AG09319 (cell line): ENCODE measurements at regions not wholly inside any gene's neighbourhood (a gene's known extent, or its start where the extent isn't known, plus 50 kb on each side); places are given as distances from the start of the nearest gene placed in this dataset.

Experiments used
- DNase-seq: peaks from one replicate; pipeline ENCODE4 v3.0.0-alpha.2; 2010; ENCODE audit warnings: low read depth; ENCODE audit errors: extremely low read depth
- TF ChIP-seq, protein P1 (sequence below): IDR thresholded peaks from 2 replicates; pipeline ENCODE4 v1.5.1; 2011; ENCODE audit warnings: low read depth, mild to moderate bottlenecking, inconsistent platforms, low read length, moderate library complexity

DNA sequence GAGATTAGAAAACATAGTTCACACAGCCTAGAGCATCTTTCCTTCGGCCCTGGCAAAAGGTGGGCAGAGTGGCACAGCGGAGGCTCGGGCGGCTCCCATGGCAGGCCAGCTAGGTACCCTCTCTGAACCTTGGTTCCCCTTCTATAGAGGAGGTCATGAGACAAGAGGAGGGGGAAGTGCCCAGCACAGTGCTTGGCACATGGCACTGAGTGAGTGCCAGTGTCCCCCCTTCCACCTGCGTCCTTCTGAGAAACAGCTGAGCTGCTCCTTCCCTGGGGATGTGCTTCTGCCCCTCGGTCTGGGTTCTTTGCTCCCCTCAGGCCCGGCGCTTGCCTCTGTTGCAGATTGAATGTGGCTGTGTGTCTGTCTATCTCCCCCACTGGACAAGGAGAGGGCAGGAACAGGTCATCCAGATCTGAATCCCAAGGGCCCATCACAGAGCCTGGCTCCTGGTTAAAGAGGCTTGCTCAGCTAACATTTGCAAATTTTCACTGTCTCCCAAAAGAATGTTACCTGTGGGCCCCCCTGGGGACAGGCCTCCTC, 165.6 kb downstream of the USP12 start:
- TF ChIP-seq, protein P1, sequence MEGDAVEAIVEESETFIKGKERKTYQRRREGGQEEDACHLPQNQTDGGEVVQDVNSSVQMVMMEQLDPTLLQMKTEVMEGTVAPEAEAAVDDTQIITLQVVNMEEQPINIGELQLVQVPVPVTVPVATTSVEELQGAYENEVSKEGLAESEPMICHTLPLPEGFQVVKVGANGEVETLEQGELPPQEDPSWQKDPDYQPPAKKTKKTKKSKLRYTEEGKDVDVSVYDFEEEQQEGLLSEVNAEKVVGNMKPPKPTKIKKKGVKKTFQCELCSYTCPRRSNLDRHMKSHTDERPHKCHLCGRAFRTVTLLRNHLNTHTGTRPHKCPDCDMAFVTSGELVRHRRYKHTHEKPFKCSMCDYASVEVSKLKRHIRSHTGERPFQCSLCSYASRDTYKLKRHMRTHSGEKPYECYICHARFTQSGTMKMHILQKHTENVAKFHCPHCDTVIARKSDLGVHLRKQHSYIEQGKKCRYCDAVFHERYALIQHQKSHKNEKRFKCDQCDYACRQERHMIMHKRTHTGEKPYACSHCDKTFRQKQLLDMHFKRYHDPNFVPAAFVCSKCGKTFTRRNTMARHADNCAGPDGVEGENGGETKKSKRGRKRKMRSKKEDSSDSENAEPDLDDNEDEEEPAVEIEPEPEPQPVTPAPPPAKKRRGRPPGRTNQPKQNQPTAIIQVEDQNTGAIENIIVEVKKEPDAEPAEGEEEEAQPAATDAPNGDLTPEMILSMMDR = no peak
- no peak for DNase-seq

DNA sequence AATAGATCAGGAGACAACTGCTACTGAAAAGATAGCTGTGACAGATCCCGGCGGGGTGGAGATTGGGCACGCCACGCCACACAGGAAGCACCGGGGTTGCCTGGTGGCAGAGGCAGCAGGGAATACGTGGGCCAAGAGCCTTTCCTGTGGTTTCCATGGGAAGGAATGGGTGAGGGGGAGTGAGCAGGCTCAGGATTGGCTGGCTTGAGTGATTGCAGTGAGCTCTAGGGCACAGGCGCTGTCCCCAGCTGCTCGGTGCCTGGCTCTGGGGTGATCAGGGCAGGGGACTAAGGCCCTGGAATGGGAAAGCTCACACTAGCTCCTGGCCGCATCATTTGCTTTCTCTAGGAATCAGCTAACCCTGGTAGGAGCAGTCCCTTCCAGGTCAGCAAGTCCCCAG, 166.1 kb downstream of the USP12 start:
- DNase-seq = no peak
- TF ChIP-seq, protein P1 = no peak

DNA sequence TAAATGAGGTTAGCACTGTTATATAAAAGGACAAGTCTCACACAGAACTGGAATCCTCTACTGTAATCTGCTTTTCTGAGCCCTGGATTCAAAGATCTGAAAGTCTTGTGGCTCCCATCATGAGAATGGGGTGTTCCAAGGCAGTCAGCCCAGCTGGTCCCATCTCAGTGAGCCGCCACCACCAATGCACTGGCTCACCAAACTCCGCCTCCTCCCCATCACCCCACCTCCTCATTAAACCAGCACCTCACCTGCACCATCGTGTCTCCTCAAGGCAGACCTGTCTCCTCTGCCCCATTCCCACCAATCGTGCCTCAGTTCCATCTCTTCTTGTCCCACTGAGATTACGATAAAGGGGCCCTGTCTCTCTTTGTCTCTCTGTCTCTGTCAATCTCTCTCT, 166.7 kb downstream of the USP12 start:
- no peak for DNase-seq
- TF ChIP-seq, protein P1 = no peak

DNA sequence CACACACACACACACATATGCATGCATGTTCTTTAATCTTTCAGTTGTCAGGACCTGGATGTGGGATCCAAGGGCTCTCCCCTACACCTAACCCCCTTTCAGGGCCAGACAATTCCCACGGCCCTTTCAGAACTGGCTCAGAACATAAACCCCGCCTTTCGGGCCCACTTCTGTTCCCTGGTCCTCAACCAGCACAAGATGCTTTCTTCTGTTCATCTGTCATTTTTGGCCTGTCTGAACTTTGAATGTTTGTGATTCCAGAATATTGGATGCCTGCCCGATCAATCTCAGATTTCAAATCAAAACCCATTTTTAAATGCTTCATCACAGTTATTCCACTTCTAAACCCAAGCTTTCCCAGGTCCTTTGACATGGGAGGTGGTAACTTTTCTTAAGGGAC, 167.3 kb downstream of the USP12 start:
- DNase-seq = no peak
- TF ChIP-seq, protein P1 = no peak

DNA sequence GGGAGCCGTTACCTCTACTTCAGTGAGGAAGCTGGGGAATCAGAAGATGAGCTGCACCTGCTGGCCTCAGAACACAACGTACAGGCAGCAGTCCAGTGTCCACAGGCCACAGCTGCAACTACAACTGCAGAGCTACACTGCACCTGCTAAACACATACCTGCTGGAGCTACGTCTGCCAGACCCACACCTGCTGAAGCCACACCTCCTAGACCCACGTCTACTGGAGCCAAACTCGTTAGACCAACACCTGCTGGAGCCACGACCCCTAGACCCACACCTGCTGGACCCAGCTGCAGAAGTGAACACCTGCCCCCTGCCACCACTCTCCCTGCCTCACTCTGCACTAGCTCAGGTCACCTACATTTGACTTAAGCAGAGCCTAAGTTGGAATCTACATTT, 169.9 kb downstream of the USP12 start:
- DNase-seq = no peak
- TF ChIP-seq, protein P1 = no peak

DNA sequence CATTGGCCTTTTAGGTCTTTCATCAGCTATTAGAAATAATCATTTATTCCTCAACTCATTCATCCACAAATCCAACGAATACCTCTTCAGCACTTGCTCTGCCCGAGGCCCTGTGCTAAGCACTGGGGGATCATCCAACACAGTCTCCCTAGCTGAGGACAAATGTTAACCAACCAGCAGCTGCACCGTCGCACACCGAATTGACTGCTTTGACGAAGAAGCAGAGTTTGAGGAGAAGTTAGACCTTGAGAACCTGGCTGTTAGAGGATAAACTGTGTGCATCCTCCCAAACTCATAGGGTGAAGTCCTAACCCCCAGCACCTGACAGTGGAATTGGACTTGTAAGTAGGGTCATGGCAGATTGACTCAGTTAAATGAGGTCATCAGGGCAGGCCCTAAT, 170.9 kb downstream of the USP12 start:
- no peak for DNase-seq

DNA sequence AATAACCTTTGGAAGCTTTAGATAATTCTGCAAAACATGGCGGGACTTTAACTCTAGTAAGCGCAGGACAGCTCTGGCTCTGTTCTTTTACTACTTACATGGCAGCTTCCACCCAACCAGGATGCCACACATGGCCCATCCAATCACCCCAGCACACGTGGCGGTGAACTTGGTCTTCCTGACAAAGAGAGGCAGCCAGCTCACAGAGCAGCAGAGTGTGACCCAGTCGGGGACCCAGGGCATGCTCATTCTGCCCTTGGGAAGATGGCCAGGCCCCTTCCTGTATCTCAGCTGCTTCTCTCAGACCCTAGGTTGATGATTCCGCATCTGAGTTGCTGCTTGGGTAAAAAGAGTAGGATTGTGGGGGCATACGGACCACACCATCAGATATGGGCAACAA, 172.1 kb downstream of the USP12 start:
- TF ChIP-seq, protein P1 = no peak

More for the DNA sequence above, 170.9 kb downstream of the USP12 start:
- TF ChIP-seq, protein P1 = no peak

More for the DNA sequence above, 172.1 kb downstream of the USP12 start:
- no peak for DNase-seq
